ENCODE measurements at regions not wholly inside any gene's neighbourhood (a gene's known extent, or its start where the extent isn't known, plus 50 kb on each side); places are given as distances from the start of the nearest gene placed in this dataset.
"Not testable (repeated sequence)": the region's sequence is repeated elsewhere in the genome, so short reads cannot be mapped to it uniquely, and the experiment has no call there.

DNA sequence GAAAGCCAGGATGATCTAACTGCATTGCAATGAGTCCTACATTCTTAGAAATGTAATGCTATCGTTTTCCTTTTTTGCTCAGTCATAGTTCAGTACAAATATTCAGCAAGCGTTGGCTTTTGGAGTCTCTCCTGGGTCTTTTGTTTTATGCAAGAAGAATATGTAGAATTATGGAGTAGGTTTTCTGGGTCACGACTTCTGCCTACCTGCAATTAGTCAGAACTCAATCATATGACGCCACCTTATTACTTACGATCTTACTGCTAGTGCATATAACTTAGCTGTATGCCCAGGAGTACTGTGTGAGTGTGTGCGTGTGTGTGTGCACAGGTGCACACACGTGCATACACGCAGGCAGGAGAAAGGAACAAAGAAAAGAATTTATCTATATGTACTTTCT, 640.2 kb downstream of the STK39 start:
- in situ Hi-C loops (cut with HindIII; ENCODE audit: low sequenced_read_pairs), result no loop called here

DNA sequence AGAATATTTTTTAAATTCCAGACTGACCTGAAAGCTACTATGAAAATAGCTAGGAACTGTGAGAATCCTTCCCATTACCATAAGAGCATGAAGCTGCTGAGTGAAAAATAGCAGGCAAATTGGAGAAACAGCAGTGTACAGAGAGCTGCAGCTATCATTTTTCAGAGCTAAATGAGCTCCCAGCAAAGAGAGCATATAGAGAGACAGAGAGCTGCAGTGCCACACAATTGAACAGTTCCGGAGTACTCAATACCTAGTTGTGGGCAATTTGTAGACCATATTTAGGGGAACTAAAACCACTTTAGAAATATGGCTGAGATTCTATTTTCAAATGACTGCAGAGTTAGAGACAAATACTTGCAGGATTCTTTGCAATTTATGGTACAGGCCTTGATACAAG, 645.3 kb downstream of the STK39 start:
- in situ Hi-C loops (cut with HindIII; ENCODE audit: low sequenced_read_pairs), result no loop called here

GRCh38 chr2:167599219-167599618, 648.2 kb downstream of the STK39 start:
- in situ Hi-C loops (cut with HindIII; ENCODE audit: low sequenced_read_pairs), result no loop called here

- in situ Hi-C loops (cut with HindIII; ENCODE audit: low sequenced_read_pairs), result no loop called here
These were observed 651.4 kb downstream of the STK39 start for GRCh38 chr2:167595839-167596471.

DNA sequence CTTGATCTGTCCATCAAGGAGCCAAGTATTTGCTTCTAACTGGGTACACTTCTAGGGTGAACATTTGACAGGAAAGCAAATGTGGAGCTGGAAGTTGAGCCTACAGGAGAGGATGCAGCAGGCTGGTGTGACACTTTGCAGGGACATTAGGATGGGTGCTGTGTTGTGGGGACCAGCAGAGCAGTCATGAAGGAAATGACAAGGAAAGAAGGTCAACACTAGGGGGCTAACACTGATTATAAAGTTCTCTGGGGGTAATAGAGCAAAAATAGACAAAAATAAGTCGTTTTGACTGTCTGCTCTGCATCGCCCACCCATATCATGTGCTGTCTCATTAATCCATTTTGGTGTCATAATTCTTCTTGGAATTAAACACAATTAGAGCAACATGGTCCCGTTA, 652.4 kb downstream of the STK39 start:
- in situ Hi-C loops (cut with HindIII; ENCODE audit: low sequenced_read_pairs), result no loop called here

DNA sequence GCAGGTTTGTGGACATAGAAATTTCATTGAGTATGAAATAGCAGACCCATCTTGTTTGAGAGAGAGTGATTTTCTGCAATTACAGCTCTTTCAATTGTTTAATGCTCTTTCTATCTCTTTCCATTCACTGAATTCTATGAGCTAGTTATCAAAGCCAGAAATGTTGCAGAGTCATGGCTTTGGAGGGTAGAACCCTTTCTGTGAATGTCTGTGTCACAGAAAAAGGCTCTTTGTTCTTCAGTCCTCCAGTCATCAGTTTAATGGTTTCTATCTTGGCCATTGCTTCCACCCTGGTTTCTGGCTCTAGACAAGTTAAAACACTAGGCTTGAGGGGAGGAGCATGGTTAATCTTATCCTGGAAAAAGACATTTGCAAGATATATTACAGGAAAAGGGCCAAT, 655.0 kb downstream of the STK39 start:
- in situ Hi-C loops (cut with HindIII; ENCODE audit: low sequenced_read_pairs), result no loop called here

- in situ Hi-C loops (cut with HindIII; ENCODE audit: low sequenced_read_pairs), result no loop called here
These were observed 664.8 kb downstream of the STK39 start for GRCh38 chr2:167582619-167583018.

DNA sequence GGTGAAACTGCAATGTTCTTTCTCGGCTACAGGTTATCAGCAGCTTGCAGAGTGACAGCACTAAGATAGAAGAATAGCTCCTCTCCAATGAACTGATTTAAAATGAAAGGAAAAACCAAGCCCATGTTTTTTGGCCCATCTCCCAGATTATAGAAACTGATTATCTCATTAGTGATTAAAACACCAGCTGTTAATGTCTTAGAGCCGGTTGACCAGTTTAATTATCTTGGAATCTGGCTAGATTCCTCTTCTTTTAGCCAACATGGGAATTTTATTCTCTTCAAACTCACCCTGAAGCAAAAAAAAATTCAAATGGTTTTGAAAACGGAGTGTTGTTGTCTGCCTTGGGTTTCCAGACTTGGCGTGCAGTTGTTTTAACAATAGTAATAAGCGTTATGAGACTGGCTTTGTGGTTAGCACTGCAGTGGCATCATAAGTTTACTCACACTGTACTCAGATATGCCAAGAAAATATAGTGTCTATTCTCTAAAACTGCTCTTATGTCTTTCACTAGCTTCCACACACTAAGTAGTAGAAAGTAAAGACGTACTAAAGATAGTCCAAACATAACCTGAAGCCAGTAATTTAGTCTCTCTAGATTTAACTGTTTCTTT, 665.3 kb downstream of the STK39 start:
- in situ Hi-C loops (cut with HindIII; ENCODE audit: low sequenced_read_pairs), result no loop called here

DNA sequence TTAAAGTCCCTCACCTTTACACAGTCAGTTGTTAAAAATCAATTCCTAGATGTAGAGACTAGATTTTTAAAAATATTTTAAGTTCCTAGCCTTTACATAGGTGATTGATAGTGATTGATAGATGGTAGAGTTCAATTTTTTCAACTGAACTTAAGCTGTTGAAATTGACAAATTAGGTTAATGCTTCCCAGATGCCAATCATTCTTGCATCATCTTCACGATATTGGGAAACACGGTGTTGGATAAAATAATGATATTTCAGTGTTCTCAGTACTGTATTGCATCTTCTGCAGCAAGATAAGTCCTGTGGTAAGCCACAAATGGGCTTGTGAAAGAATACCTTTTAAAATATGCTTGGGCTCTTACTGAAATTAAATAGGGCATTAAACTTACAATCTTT, 667.6 kb downstream of the STK39 start:
- in situ Hi-C loops (cut with HindIII; ENCODE audit: low sequenced_read_pairs), result no loop called here

- in situ Hi-C loops (cut with HindIII; ENCODE audit: low sequenced_read_pairs), result no loop called here
These were observed 672.1 kb downstream of the STK39 start for GRCh38 chr2:167575276-167575675.

DNA sequence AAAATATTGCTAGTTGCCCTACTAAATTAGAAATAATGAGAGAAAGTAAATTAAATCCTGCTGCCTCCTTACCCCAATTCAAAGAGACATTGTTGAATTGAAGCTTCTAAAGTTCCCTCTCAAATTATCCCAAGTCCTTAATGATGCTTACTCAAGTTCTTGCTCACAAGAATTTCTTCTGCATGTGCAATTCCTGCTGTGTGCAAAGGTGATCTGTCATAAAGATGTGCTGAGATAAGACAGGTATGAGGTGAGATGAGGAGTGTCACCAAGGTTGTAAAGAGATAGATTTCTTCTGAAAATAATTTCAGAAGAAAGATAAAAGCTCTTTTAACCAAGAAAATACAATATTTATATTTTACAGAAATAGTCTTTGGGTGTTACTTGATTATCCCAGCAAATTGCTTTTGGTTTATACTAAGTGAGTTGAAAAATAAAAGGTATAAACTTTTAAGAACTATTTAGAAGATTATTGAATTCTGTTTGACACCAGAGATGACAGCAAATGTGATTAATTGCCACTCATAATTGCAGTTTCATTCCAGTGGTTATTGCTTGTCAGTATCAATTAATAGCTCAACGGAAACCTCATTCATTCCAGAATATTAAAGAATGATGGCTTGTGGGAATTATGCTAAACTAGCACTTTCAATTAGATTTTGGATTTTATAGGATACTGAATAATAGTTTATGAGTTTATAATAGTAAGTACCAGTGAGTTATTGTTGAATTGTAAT, 674.3 kb downstream of the STK39 start:
- in situ Hi-C loops (cut with HindIII; ENCODE audit: low sequenced_read_pairs), result no loop called here

- in situ Hi-C loops (cut with HindIII; ENCODE audit: low sequenced_read_pairs), result no loop called here
These were observed 677.0 kb downstream of the STK39 start for GRCh38 chr2:167570370-167570769.

GRCh38 chr2:167563885-167564619, 675.8 kb downstream of the XIRP2 start:
- in situ Hi-C loops (cut with HindIII; ENCODE audit: low sequenced_read_pairs), result not testable (repeated sequence)

- in situ Hi-C loops (cut with HindIII; ENCODE audit: low sequenced_read_pairs), result not testable (repeated sequence)
These were observed 670.2 kb downstream of the XIRP2 start for GRCh38 chr2:167558272-167558991.

DNA sequence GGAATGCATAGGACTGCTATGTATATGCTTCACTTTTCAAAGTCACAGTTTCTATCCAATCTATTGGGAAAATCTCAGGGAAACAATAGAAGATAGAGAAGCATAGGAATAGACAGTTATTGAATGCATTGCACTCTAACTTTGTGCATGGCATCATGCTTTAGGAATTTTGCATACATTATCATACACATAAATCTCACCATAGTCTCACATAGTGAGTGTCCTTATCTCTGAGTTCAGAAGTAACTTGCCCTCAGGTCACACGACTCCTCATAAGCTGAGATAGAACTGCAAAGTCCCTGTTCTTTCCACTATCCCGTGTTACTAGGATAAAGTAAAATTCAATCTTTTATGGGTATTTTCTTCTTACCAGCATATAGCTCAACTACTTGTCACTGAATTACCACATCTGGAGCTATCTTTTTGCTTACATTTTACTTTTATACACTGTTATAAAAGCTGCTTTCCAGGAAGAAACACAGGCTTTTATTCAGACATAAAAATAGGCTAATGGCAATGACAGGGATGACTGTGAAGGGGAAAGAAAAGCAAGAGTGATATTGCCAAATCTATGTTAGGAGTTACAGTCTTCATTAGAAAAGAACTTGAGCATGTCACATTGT, 666.9 kb downstream of the XIRP2 start:
- in situ Hi-C loops (cut with HindIII; ENCODE audit: low sequenced_read_pairs), result no loop called here

DNA sequence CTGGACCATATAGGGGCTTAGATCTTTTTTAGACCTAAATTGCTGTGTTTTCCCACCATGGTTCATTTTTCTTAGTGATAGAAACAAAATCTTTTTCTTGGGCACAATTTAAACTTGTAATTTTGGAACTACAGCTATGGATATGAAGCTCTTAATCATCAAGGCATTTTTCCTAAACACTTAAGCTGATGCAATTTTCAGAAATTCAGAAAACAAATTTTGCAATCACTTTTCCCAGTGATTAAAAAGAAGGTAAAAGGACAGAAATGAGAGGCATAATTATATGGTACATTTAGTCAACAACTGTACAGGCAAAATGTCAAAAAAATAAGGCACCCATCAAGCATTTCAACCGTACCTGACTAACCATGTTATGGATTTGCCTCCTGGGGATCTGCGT, 665.4 kb downstream of the XIRP2 start:
- in situ Hi-C loops (cut with HindIII; ENCODE audit: low sequenced_read_pairs), result no loop called here

- in situ Hi-C loops (cut with HindIII; ENCODE audit: low sequenced_read_pairs), result no loop called here
These were observed 663.1 kb downstream of the XIRP2 start for GRCh38 chr2:167551416-167551815.

DNA sequence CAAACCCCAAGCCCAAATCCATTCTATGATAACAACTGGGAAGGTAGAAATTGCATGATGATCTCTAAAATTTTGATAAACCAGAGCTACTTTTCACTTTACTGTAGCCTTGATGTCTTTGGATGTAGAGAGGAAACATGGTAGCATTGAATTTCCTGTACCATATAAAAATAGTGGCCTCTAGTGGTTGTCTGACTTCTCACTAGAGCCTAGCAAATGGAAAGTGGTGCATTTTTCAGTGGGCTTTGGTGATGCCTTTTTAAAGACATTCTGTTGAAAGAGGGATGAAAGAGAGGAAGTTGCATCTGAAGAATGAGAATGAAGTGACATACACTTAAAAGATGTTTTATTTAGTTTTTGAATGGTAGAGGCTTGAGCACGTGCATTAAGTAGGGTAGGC, 662.2 kb downstream of the XIRP2 start:
- in situ Hi-C loops (cut with HindIII; ENCODE audit: low sequenced_read_pairs), result no loop called here

DNA sequence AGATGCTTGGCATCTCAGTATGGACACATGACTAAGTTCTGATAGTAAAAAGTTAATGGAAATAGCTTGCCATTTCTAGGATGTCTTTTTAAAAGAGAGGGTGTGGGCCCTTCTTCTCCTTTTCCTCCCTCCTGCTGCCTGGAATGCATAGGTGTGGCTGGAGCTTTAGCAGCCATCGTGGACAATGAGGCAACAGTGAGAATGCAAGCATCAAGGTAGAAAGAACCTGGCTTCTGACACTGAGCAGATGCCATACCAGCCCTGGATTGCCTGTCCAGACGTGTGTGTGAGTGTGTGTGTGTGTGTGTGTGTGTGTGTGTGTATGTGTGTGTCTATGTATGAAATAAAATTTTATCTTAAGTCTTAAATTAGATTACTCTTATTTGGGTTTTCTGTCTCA, 660.1 kb downstream of the XIRP2 start:
- in situ Hi-C loops (cut with HindIII; ENCODE audit: low sequenced_read_pairs), result no loop called here

DNA sequence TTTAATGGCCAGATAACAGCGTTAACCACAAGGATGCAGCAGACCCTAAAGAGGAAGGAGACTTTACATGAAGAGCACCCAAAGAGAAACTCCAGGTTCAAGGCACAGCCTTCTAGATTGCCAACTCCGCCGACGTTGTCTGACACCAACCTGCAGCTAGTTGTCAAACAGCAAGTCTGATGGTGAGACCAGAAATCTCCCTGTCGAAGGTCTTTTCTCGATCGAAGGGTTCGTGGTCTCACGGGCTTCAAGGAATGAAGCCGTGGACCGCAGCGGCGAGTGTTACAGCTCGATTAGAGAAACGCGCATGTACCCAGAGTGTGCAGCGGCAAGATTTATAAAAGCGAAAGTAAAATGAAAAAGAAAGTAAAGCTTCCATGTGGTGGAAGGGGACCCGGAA, 656.3 kb downstream of the XIRP2 start:
- in situ Hi-C loops (cut with HindIII; ENCODE audit: low sequenced_read_pairs), result no loop called here

DNA sequence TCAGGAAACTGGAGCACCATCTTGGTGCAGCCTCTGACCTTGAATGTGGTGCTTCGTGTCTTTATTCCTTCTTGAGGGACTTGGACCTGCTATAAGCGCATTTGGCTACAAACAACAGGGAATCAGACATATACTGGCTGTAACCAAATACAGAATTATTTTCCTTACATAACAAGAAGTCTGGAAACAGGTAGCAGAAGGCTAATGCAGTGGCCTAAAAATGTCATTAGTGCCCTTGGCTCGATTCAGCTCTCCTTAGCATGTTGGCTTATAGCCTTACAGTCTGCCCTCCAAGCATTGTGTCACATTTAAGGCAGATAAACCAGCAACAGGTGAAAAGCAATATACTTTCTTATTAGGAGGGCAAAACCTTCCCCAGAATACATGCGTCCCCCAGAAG, 655.4 kb downstream of the XIRP2 start:
- in situ Hi-C loops (cut with HindIII; ENCODE audit: low sequenced_read_pairs), result no loop called here
